ENCODE measurements at regions not wholly inside any gene's neighbourhood (a gene's known extent, or its start where the extent isn't known, plus 50 kb on each side); places are given as distances from the start of the nearest gene placed in this dataset.

DNA sequence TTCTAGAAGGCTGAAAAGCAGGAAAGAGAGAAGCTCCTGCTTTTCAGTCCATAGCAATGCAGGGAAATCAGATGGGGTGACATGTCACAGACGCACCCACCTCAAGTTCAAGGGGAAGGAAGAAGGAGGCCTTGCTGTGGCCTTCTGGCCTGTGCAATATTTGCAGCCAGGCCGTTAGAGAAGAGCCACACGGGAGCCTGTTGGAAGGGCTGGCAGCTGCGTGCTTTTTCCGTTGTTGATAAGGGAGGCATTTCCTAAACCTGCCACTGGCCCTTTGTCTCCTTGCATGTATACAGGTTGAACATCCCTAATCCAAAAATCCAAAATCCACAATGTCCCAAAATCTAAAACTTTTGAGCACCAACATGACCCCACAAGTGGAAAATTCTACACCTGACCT, 492.5 kb upstream of the ZMIZ1 start:
- no peak for DNase-seq

GRCh38 chr10:78577712-78578111, 491.1 kb upstream of the ZMIZ1 start:
- DNase-seq: no peak

GRCh38 chr10:78578929-78579328, 489.8 kb upstream of the ZMIZ1 start:
- no peak for DNase-seq

DNA sequence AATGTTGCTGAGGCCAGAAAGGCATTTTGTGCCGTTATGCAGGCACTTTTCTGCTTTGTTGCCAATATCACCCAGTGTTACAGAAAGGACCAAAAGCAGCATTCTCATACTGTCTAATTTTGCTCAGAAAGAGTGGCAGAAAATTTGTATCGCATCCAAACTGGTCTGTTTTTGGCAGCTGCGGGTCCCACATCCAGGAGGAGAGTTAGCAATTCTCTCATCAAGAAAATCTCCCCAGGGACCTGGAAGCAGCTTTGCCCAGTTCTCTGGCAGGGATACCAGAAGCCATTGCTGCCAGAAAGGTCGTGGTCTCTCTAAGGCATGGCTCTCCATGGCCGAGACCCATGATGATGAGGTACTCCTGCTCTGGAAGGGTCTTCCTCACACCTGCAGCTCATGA, 489.2 kb upstream of the ZMIZ1 start:
- no peak for DNase-seq

GRCh38 chr10:78579995-78580394, 488.8 kb upstream of the ZMIZ1 start:
- peak; percentile 91 for DNase-seq

DNA sequence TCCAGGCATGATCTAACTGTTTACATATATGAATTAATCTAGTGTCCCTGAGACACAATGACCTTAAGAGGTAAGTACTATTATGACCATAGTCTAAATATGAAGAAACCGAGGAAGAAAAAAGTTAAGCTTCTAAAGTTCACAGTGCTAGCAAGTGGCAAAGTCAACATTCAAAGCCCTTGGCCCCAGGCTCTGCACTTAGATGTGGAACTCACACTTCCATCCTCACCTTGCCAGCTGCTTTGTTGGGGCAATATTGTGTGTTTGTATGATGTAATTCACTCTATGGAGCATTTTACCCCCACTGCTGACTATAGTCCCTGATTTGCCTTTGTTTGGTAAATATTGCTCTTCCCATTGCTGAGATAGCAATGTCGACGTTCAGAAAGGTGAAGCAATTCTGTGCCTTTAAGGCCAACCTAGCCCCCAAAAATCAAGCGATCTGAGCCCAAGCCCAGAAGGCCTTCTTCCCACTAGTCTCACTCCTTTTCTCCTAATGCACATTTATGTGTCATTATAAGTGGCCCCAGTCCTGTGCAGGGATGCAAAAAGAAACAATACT, 487.6 kb upstream of the ZMIZ1 start:
- no peak for DNase-seq

- DNase-seq: no peak
Measured at GRCh38 chr10:78582540-78582939, 486.2 kb upstream of the ZMIZ1 start.

GRCh38 chr10:78584266-78584665, 484.5 kb upstream of the ZMIZ1 start:
- DNase-seq: no peak

GRCh38 chr10:78584681-78585080, 484.1 kb upstream of the ZMIZ1 start:
- DNase-seq: peak; percentile 35

- no peak for DNase-seq
Measured at GRCh38 chr10:78585952-78586351, 482.8 kb upstream of the ZMIZ1 start.

GRCh38 chr10:78588194-78588811, 480.5 kb upstream of the ZMIZ1 start:
- peak; percentile 68 for DNase-seq

DNA sequence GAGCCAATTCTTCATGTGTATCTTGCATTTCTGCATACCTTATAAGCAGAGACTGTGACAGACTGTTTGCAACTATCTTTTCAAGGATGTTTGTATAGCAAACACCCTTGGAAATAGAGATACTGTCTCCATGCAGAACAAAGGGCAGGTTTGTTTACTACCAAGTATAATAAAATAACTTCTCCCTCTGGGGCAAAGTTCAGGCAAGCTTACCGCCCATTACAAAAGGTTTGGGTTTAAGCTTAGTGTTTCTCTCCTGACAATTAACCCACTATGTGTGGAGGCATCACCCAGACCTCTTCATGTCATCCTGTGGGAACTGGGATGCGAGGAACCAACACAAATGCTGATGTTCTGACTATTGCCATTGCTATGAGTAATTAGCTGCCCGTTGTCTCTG, 479.1 kb upstream of the ZMIZ1 start:
- no peak for DNase-seq

DNA sequence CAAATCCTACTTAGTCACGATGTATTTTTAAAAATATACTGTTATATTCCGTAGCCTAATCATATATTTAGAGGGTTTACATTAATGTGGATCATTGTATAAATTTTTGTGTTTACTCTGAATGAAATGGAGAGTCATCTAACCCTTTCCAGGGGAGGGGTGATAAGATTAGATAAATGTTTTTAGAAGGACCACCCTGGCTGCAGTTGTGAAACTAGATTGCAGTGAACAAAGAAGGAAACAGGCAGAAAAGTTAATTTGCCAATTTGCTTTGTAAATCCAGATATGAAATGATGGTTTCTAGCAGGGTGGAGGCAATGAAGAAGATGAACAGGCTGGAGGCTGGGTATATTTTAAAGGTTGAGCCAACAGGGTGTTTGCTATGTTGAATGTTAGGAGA, 477.7 kb upstream of the ZMIZ1 start:
- no peak for DNase-seq

DNA sequence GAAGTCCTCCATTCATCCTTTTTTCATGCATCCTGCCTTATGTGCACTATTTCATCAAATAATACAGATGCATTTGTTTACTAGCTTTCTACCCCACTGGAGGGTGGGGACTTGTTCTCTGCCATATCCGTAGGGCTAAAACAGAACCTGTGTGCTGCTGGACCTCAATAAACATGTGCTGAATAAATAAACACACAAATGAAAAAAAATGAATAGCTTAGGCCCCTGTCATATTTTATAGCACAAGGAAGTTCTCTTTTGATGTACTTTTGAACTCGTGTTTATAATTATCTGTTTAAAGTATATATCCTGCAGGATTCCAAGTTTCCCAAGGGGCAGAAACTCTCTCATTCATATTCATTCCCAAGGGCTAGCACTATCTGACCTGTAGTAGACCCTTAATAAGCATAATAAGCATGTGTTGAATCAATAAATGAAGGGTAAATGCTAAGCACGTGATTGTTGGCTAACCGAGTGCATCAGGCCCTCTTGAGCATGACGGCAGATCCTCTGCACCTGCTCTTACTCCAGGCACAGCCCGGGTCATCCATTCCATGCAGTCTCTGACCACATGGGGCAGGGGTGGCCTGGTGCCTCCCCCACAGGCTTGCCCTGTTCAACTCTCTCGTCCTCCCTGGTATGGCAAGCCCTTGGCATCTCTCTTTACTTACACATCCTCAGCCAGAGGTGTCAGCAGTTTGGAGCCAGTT, 474.1 kb upstream of the ZMIZ1 start:
- DNase-seq: no peak

DNA sequence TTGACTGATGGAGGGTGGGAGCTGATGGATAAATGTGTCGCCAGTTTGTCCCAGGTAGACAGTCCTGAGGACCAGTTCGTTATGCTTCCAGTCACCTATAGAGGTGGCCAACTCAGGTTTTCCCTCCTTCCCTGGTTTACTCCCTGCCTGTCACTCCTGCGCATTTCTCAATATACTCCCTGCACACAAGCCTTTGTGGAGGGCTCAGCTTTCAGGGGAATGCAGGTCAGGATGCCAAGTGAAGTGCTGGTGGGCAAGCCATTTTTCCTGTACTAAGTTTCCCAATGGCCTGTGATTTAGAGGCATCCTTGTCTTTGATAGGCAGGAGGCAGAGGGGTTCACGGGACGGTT, 473.5 kb upstream of the ZMIZ1 start:
- DNase-seq: no peak

DNA sequence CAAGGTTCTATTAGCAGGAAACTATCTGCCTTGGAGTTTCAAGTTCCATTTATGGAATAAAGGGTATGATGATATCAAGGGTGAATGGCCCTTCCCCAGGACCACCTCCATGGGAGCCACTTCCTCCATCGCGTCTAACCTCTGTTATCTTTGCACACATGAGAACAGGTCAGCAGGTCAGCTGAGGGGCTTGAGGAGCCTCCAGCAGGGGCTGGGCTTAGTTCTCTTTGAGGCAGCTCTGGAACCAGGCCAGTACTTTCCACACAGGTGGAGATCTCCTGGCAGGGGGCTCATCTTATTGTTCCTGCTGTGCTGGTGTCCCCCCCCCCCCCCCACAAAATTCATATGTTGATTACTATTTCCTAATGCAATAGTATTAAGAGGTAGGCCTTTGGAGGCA, 472.2 kb upstream of the ZMIZ1 start:
- DNase-seq: no peak

GRCh38 chr10:78597796-78598555, 470.8 kb upstream of the ZMIZ1 start:
- no peak for DNase-seq

DNA sequence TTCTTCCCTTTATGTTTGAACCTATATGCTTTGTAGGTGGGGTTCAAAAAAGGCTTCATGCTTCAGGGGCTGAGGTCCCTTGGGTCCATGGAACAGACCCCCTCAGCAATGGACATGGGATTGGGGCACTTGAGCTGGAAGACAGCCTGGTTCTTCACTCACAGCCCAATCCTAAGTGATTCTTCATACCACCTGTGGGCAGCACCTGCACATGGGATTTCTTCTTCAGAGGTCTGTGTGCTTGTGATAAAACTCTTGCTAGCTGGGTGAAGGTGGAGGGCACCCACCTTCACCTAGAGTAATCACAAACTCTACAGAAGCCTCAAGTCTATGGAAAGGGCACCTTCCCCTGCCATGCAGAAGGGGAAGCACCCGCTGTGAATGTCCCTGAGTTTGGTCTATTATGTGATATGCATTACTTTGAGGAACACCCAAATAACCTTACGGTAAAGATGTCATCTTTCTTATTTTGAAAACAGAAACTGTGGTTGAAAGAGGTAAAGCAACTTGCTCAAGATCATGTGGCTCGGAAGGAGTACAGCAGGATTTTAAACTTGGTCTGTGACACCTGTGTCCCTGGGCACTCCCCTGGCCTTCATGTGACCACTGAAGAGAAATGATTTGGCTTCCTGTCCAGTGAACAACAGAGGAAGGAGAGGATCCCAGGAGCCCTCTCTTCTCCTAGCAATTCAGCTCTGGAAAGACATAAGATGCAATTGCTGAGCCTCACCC, 469.5 kb upstream of the ZMIZ1 start:
- no peak for DNase-seq

GRCh38 chr10:78600121-78600665, 468.6 kb upstream of the ZMIZ1 start:
- DNase-seq: no peak

DNA sequence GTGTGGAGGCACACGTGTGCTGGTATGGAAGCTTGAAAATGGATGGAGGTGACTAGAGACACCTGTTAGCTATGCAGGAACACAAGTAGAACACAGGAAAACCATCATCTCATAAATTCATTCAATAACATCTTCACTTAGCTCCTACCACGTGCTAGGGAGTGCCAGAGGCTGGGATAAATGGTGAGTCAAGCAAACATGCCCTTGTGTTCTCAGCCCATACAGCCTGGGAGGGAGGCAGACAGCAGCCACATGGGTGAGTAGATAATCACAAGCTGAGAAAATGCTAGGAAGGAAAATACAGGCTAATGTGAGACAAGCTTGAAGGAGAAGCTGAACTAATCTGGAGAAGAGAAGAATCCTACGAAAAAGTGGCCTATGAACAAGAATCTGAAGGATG, 468.0 kb upstream of the ZMIZ1 start:
- no peak for DNase-seq

- DNase-seq: no peak
Measured at GRCh38 chr10:78602201-78602932, 466.4 kb upstream of the ZMIZ1 start.

DNA sequence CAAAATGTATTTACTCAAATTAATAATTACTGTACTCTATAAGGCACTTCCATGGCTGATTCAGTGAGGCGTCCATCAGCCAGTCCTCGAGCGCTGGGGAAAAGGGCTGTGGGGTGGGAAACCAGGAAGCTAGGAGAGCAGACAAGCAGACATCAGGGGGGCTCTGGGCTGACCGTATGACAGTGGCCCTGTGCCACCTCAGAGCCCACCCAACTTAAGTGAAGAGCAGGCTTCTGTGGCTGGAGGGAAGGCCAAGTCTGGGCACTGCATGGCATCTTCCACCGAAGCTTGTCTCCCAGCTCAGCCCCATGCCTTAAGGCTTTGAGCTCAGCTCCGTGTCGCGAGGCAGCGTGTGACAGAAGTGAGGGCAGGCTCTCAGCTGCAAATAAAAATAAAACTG, 464.5 kb upstream of the ZMIZ1 start:
- no peak for DNase-seq

Data from eye (tissue), 1 donor.